H9 (cell line): ENCODE measurements at regions not wholly inside any gene's neighbourhood (a gene's known extent, or its start where the extent isn't known, plus 50 kb on each side); places are given as distances from the start of the nearest gene placed in this dataset.

ENCODE experiments used
- DNase-seq: peaks from one replicate; pipeline ENCODE4 v3.0.0-alpha.2; 2017
- H2AFZ ChIP-seq: one replicate; pipeline ENCODE4 v1.6.1; 2013; ENCODE audit warnings: mild to moderate bottlenecking, low read length, control low read depth, moderate library complexity
- H2AK5ac ChIP-seq: 2 replicates; pipeline ENCODE4 v1.6.1; 2013; ENCODE audit warnings: low read length, control low read depth, mixed read lengths; ENCODE audit not compliant: insufficient read length
- H2BK120ac ChIP-seq: one replicate; pipeline ENCODE4 v1.6.1; 2013; ENCODE audit warnings: low read depth, mild to moderate bottlenecking, low read length, control low read depth, inconsistent platforms; ENCODE audit not compliant: poor library complexity, severe bottlenecking
- H2BK12ac ChIP-seq: 2 replicates; pipeline ENCODE4 v1.6.1; 2013; ENCODE audit warnings: low read length, control low read depth, mixed read lengths, low read depth; ENCODE audit not compliant: insufficient read length
- H2BK15ac ChIP-seq: 2 replicates; pipeline ENCODE4 v1.6.1; 2013; ENCODE audit warnings: low read depth, low read length, control low read depth
- H2BK20ac ChIP-seq: one replicate; pipeline ENCODE4 v1.6.1; 2013; ENCODE audit warnings: low read depth, mild to moderate bottlenecking, low read length, control low read depth, inconsistent platforms; ENCODE audit not compliant: poor library complexity, severe bottlenecking
- H2BK5ac ChIP-seq: 2 replicates; pipeline ENCODE4 v1.6.1; 2013; ENCODE audit warnings: low read length, control low read depth, mixed read lengths; ENCODE audit not compliant: insufficient read length
- H3K14ac ChIP-seq: 2 replicates; pipeline ENCODE4 v1.6.1; 2013; ENCODE audit warnings: low read length, control low read depth; ENCODE audit not compliant: insufficient read depth
- H3K18ac ChIP-seq: 2 replicates; pipeline ENCODE4 v1.6.1; 2013; ENCODE audit warnings: low read depth, mild to moderate bottlenecking, mixed read lengths, low read length, control low read depth; ENCODE audit not compliant: insufficient read length
- H3K23ac ChIP-seq: 2 replicates; pipeline ENCODE4 v1.6.1; 2013; ENCODE audit warnings: low read length, control low read depth, mixed read lengths, low read depth; ENCODE audit not compliant: insufficient read length
- H3K23me2 ChIP-seq: 2 replicates; pipeline ENCODE4 v1.6.1; 2013; ENCODE audit warnings: low read depth, mild to moderate bottlenecking, mixed read lengths, low read length, control low read depth; ENCODE audit not compliant: insufficient read length, poor library complexity, severe bottlenecking
- H3K27ac ChIP-seq: 2 replicates; pipeline ENCODE4 v1.5.1; 2013; ENCODE audit warnings: low read length, control low read depth, mixed read lengths, low read depth; ENCODE audit not compliant: insufficient read length
- H3K27me3 ChIP-seq: 2 replicates; pipeline ENCODE4 v1.6.1; 2013; ENCODE audit warnings: low read length, control low read depth, inconsistent platforms; ENCODE audit not compliant: insufficient read depth
- H3K4ac ChIP-seq: 2 replicates; pipeline ENCODE4 v1.6.1; 2013; ENCODE audit warnings: low read depth, mild to moderate bottlenecking, control low read depth, inconsistent platforms, low read length, moderate library complexity
- H3K4me1 ChIP-seq: 2 replicates; pipeline ENCODE4 v1.6.1; 2013; ENCODE audit warnings: low read length, control low read depth, inconsistent platforms; ENCODE audit not compliant: insufficient read depth
- H3K4me2 ChIP-seq: 2 replicates; pipeline ENCODE4 v1.6.1; 2013; ENCODE audit warnings: low read length, control low read depth, mixed read lengths; ENCODE audit not compliant: insufficient read length, insufficient read depth
- H3K56ac ChIP-seq: 2 replicates; pipeline ENCODE4 v1.6.1; 2013; ENCODE audit warnings: low read depth, mild to moderate bottlenecking, mixed read lengths, low read length, control low read depth; ENCODE audit not compliant: insufficient read length
- H3K79me1 ChIP-seq: 2 replicates; pipeline ENCODE4 v1.6.1; 2013; ENCODE audit warnings: low read depth, mild to moderate bottlenecking, moderate library complexity, low read length, control low read depth, inconsistent platforms; ENCODE audit not compliant: insufficient read depth, poor library complexity, severe bottlenecking
- H3K79me2 ChIP-seq: 2 replicates; pipeline ENCODE4 v1.6.1; 2013; ENCODE audit warnings: low read length, control low read depth, inconsistent platforms; ENCODE audit not compliant: insufficient read depth
- H3K9ac ChIP-seq: 2 replicates; pipeline ENCODE4 v1.6.1; 2013; ENCODE audit warnings: low read length, control low read depth, mixed read lengths; ENCODE audit not compliant: insufficient read length; ENCODE audit errors: extremely low read depth
- H3K9me3 ChIP-seq: one replicate; pipeline ENCODE4 v1.6.1; 2013; ENCODE audit warnings: low read depth, low read length, inconsistent platforms; ENCODE audit not compliant: control insufficient read depth
- H3T11ph ChIP-seq: one replicate; pipeline ENCODE4 v1.6.1; 2013; ENCODE audit warnings: mild to moderate bottlenecking, low read length, control low read depth, inconsistent platforms
- H4K20me1 ChIP-seq: one replicate; pipeline ENCODE4 v1.6.1; 2013; ENCODE audit not compliant: control insufficient read depth, insufficient read length, insufficient read depth
- H4K5ac ChIP-seq: 2 replicates; pipeline ENCODE4 v1.6.1; 2013; ENCODE audit warnings: low read depth, mild to moderate bottlenecking, mixed read lengths, low read length, control low read depth; ENCODE audit not compliant: insufficient read length
- H4K8ac ChIP-seq: replicated peaks from 2 replicates; pipeline ENCODE4 v1.6.1; 2013; ENCODE audit warnings: low read length, control low read depth, mixed read lengths, low read depth; ENCODE audit not compliant: insufficient read length
- H4K91ac ChIP-seq: 2 replicates; pipeline ENCODE4 v1.6.1; 2013; ENCODE audit warnings: low read depth, mild to moderate bottlenecking, moderate library complexity, mixed read lengths, low read length, control low read depth; ENCODE audit not compliant: insufficient read length
- H3K27ac Mint-ChIP-seq, 3 experiments: 2 replicates in 2 of 3; 3 replicates in 1 of 3; pipeline ENCODE4 v1.8.0; 2020 to 2021; ENCODE audit warnings: mixed read lengths in 3 of 3, mild to moderate bottlenecking in 1 of 3, moderate library complexity in 1 of 3
- H3K27me3 Mint-ChIP-seq: 2 replicates; pipeline ENCODE4 v1.8.0; 2021; ENCODE audit warnings: low read depth, mild to moderate bottlenecking, moderate library complexity, mixed read lengths
- H3K36me3 Mint-ChIP-seq, 3 experiments: 2 replicates in 2 of 3; 3 replicates in 1 of 3; pipeline ENCODE4 v1.8.0; 2020 to 2021; ENCODE audit warnings: low read depth in 3 of 3, mixed read lengths in 3 of 3; ENCODE audit not compliant: insufficient read depth in 1 of 3
- H3K4me1 Mint-ChIP-seq, 2 experiments: 2 replicates each; pipeline ENCODE4 v1.8.0; 2020; ENCODE audit warnings: mixed read lengths in 2 of 2
- H3K4me3 Mint-ChIP-seq, 2 experiments: 2 replicates in 1 of 2; 3 replicates in 1 of 2; pipeline ENCODE4 v1.8.0; 2020 to 2021; ENCODE audit warnings: mild to moderate bottlenecking in 2 of 2, mixed read lengths in 2 of 2, moderate library complexity in 1 of 2
- H3K9me3 Mint-ChIP-seq, 2 experiments: 2 replicates in 1 of 2; 3 replicates in 1 of 2; pipeline ENCODE4 v1.8.0; 2020; ENCODE audit warnings: mild to moderate bottlenecking in 2 of 2, mixed read lengths in 2 of 2, moderate library complexity in 1 of 2
- WGBS: extraction: QIAGEN DNeasy Blood & Tissue Kit; methylation state at CpG from one replicate; pipeline ENCODE4 v1.1.7; 2013; ENCODE audit warnings: missing lambda C conversion rate, low lambda C conversion rate, mixed read lengths; ENCODE audit not compliant: insufficient read length; ENCODE audit errors: extremely low coverage; 5-methylcytosine and 5-hydroxymethylcytosine counted together
- TF ChIP-seq, protein P1 (sequence below): fragments of 200-600 bp; sonication (generic); conservative IDR thresholded peaks from 3 replicates; pipeline ENCODE4 v1.8.0; 2021; ENCODE audit warnings: antibody characterized with exemption, mild to moderate bottlenecking

- H2BK5ac ChIP-seq = no peak overlapping the region
- no peak overlapping the region for H3K18ac ChIP-seq
- no peak overlapping the region for H3K27ac ChIP-seq
- peaks cover 17 to 22% of the 10 kb centered on the region in 2 experiments for H3K4me1 Mint-ChIP-seq
- no peaks in the 10 kb centered on the region for H3K4me1 ChIP-seq
- H3K23me2 ChIP-seq = no peaks in the 10 kb centered on the region
- no peak overlapping the region for H2BK15ac ChIP-seq
- no CpG with 5 or more reads among the region's 9 CpGs for WGBS
- H4K20me1 ChIP-seq = no peaks in the 10 kb centered on the region
- H2BK12ac ChIP-seq = no peak overlapping the region
- no peaks in the 10 kb centered on the region for H3K9me3 Mint-ChIP-seq
- H3K9me3 ChIP-seq = no peaks in the 10 kb centered on the region
- H3K56ac ChIP-seq = no peak overlapping the region
- no peak overlapping the region for H2AFZ ChIP-seq
- H3K27me3 Mint-ChIP-seq = no peaks in the 10 kb centered on the region; the same call in 1 of the 2 replicates
- no peak for DNase-seq
- TF ChIP-seq, protein P1, sequence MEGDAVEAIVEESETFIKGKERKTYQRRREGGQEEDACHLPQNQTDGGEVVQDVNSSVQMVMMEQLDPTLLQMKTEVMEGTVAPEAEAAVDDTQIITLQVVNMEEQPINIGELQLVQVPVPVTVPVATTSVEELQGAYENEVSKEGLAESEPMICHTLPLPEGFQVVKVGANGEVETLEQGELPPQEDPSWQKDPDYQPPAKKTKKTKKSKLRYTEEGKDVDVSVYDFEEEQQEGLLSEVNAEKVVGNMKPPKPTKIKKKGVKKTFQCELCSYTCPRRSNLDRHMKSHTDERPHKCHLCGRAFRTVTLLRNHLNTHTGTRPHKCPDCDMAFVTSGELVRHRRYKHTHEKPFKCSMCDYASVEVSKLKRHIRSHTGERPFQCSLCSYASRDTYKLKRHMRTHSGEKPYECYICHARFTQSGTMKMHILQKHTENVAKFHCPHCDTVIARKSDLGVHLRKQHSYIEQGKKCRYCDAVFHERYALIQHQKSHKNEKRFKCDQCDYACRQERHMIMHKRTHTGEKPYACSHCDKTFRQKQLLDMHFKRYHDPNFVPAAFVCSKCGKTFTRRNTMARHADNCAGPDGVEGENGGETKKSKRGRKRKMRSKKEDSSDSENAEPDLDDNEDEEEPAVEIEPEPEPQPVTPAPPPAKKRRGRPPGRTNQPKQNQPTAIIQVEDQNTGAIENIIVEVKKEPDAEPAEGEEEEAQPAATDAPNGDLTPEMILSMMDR = no peak
- no peak overlapping the region for H3K4ac ChIP-seq
- no peak overlapping the region for H3T11ph ChIP-seq
- H3K23ac ChIP-seq = no peak overlapping the region
- no peak overlapping the region for H3K4me2 ChIP-seq
- no peak overlapping the region for H4K8ac ChIP-seq
- H2AK5ac ChIP-seq = no peak overlapping the region
- no peak overlapping the region for H3K4me3 Mint-ChIP-seq
- H2BK20ac ChIP-seq = no peak overlapping the region
- H4K91ac ChIP-seq = no peak overlapping the region
- no peaks in the 10 kb centered on the region for H3K79me2 ChIP-seq
- H3K27ac Mint-ChIP-seq = peak overlapping the region in 1 of 3 experiments; percentile 23; a peak in 1 of 7 replicates
- no peaks in the 10 kb centered on the region for H3K27me3 ChIP-seq
- H4K5ac ChIP-seq = no peak overlapping the region
- no peak overlapping the region for H3K9ac ChIP-seq
- H2BK120ac ChIP-seq = no peak overlapping the region
- H3K79me1 ChIP-seq = no peaks in the 10 kb centered on the region
- H3K36me3 Mint-ChIP-seq = no peaks in the 10 kb centered on the region
- no peak overlapping the region for H3K14ac ChIP-seq
These were observed 442.4 kb downstream of the MCTP2 start for GRCh38 chr15:94673801-94674200.
